ENCODE measurements at regions not wholly inside any gene's neighbourhood (a gene's known extent, or its start where the extent isn't known, plus 50 kb on each side); places are given as distances from the start of the nearest gene placed in this dataset.

- CTCF ChIA-PET, result no interaction called here
- no peak for TF ChIP-seq LEF1 (IDR thresholded peaks at IDR 0.05; ENCODE audit: borderline replicate concordance)
- TF ChIP-seq TARDBP (IDR thresholded peaks at IDR 0.05), result no peak
- TF ChIP-seq ARNT (IDR thresholded peaks at IDR 0.05), result no peak
- no peak for TF ChIP-seq ELF4 (IDR thresholded peaks at IDR 0.05)
- no peak for TF ChIP-seq CTBP1 (IDR thresholded peaks at IDR 0.05; ENCODE audit: borderline replicate concordance)
- TF ChIP-seq L3MBTL2 (conservative IDR thresholded peaks at IDR 0.05), result no peak
- TF ChIP-seq FOXM1 (IDR thresholded peaks at IDR 0.05; ENCODE audit: borderline replicate concordance), result no peak
- no peak for TF ChIP-seq SP1 (IDR thresholded peaks at IDR 0.05)
- no peak for TF ChIP-seq ZNF384 (IDR thresholded peaks at IDR 0.05)
- no peak for TF ChIP-seq NFRKB (IDR thresholded peaks at IDR 0.05)
- no peak for TF ChIP-seq PKNOX1 (IDR thresholded peaks at IDR 0.05)
- no peak for TF ChIP-seq FOXA1 (IDR thresholded peaks at IDR 0.05)
- TF ChIP-seq HDGF (IDR thresholded peaks at IDR 0.05; ENCODE audit: borderline replicate concordance), result no peak
- TF ChIP-seq SUZ12 (IDR thresholded peaks at IDR 0.05), result no peak
- DNase-seq (ENCODE audit: extremely low spot score), result no peak
- POLR2A ChIA-PET, result no interaction called here
Observed at GRCh38 chr1:5312293-5312674, 657.9 kb downstream of the AJAP1 start.

GRCh38 chr1:5311634-5312292 is 657.4 kb downstream of the AJAP1 start:
- no peak for DNase-seq (ENCODE audit: extremely low spot score)
- TF ChIP-seq ELF4 (IDR thresholded peaks at IDR 0.05) (no peak), TARDBP (IDR thresholded peaks at IDR 0.05) (no peak), ARNT (IDR thresholded peaks at IDR 0.05) (no peak)
- ChIA-PET CTCF (no interaction called here), POLR2A (no interaction called here)

- no peak for TF ChIP-seq CTBP1 (IDR thresholded peaks at IDR 0.05; ENCODE audit: borderline replicate concordance)
- no peak for TF ChIP-seq ARNT (IDR thresholded peaks at IDR 0.05)
- TF ChIP-seq SUZ12 (IDR thresholded peaks at IDR 0.05), result no peak
- no peak for TF ChIP-seq ELF4 (IDR thresholded peaks at IDR 0.05)
- TF ChIP-seq TARDBP (IDR thresholded peaks at IDR 0.05), result no peak
- no peak for TF ChIP-seq ZNF384 (IDR thresholded peaks at IDR 0.05)
- TF ChIP-seq FOXK2 (IDR thresholded peaks at IDR 0.05), result no peak
- no peak for TF ChIP-seq NFRKB (IDR thresholded peaks at IDR 0.05)
- ChIA-PET CTCF (no interaction called here), POLR2A (no interaction called here)
- no peak for DNase-seq (ENCODE audit: extremely low spot score)
Observed at GRCh38 chr1:5311147-5311546, 656.7 kb downstream of the AJAP1 start.

- no peak for DNase-seq (ENCODE audit: extremely low spot score)
- POLR2A ChIA-PET, result no interaction called here
- CTCF ChIA-PET, result no interaction called here
- TF ChIP-seq BHLHE40 (IDR thresholded peaks at IDR 0.05; ENCODE audit: borderline replicate concordance), result no peak
- TF ChIP-seq ZNF384 (IDR thresholded peaks at IDR 0.05), result no peak
- no peak for TF ChIP-seq FOXK2 (IDR thresholded peaks at IDR 0.05)
- TF ChIP-seq ELF4 (IDR thresholded peaks at IDR 0.05), result no peak
- TF ChIP-seq FOXM1 (IDR thresholded peaks at IDR 0.05; ENCODE audit: borderline replicate concordance), result no peak
- TF ChIP-seq PKNOX1 (IDR thresholded peaks at IDR 0.05), result no peak
- TF ChIP-seq NFRKB (IDR thresholded peaks at IDR 0.05), result no peak
- TF ChIP-seq TARDBP (IDR thresholded peaks at IDR 0.05), result no peak
- no peak for TF ChIP-seq LEF1 (IDR thresholded peaks at IDR 0.05; ENCODE audit: borderline replicate concordance)
Observed at GRCh38 chr1:5308249-5308648, 653.8 kb downstream of the AJAP1 start.

- DNase-seq (ENCODE audit: extremely low spot score), result no peak
- POLR2A ChIA-PET, result no interaction called here
- TF ChIP-seq PKNOX1 (IDR thresholded peaks at IDR 0.05) (no peak), FOXK2 (IDR thresholded peaks at IDR 0.05) (no peak), CTBP1 (IDR thresholded peaks at IDR 0.05; ENCODE audit: borderline replicate concordance) (no peak), L3MBTL2 (conservative IDR thresholded peaks at IDR 0.05) (no peak), FOXA1 (IDR thresholded peaks at IDR 0.05) (no peak), ZNF384 (IDR thresholded peaks at IDR 0.05) (no peak), FOXM1 (IDR thresholded peaks at IDR 0.05; ENCODE audit: borderline replicate concordance) (no peak), LEF1 (IDR thresholded peaks at IDR 0.05; ENCODE audit: borderline replicate concordance) (no peak), ARNT (IDR thresholded peaks at IDR 0.05) (no peak), ELF4 (IDR thresholded peaks at IDR 0.05) (no peak), TARDBP (IDR thresholded peaks at IDR 0.05) (no peak), NFRKB (IDR thresholded peaks at IDR 0.05) (no peak), HDGF (IDR thresholded peaks at IDR 0.05; ENCODE audit: borderline replicate concordance) (no peak), BHLHE40 (IDR thresholded peaks at IDR 0.05; ENCODE audit: borderline replicate concordance) (no peak)
- CTCF ChIA-PET, result no interaction called here
Observed at GRCh38 chr1:5304702-5305101, 650.3 kb downstream of the AJAP1 start.

GRCh38 chr1:5298376-5298775 is 644.0 kb downstream of the AJAP1 start:
- no peak for TF ChIP-seq LEF1 (IDR thresholded peaks at IDR 0.05; ENCODE audit: borderline replicate concordance)
- no peak for TF ChIP-seq PKNOX1 (IDR thresholded peaks at IDR 0.05)
- no peak for TF ChIP-seq L3MBTL2 (conservative IDR thresholded peaks at IDR 0.05)
- TF ChIP-seq BHLHE40 (IDR thresholded peaks at IDR 0.05; ENCODE audit: borderline replicate concordance), result no peak
- TF ChIP-seq ELF4 (IDR thresholded peaks at IDR 0.05), result no peak
- TF ChIP-seq FOXK2 (IDR thresholded peaks at IDR 0.05), result no peak
- TF ChIP-seq FOXM1 (IDR thresholded peaks at IDR 0.05; ENCODE audit: borderline replicate concordance), result no peak
- TF ChIP-seq FOXA1 (IDR thresholded peaks at IDR 0.05), result no peak
- TF ChIP-seq SP1 (IDR thresholded peaks at IDR 0.05), result no peak
- no peak for TF ChIP-seq TARDBP (IDR thresholded peaks at IDR 0.05)
- no peak for TF ChIP-seq ARNT (IDR thresholded peaks at IDR 0.05)
- TF ChIP-seq ZNF384 (IDR thresholded peaks at IDR 0.05), result no peak
- TF ChIP-seq SUZ12 (IDR thresholded peaks at IDR 0.05), result no peak
- TF ChIP-seq NFRKB (IDR thresholded peaks at IDR 0.05), result no peak
- no peak for TF ChIP-seq CTBP1 (IDR thresholded peaks at IDR 0.05; ENCODE audit: borderline replicate concordance)
- no peak for DNase-seq (ENCODE audit: extremely low spot score)
- CTCF ChIA-PET, result no interaction called here
- POLR2A ChIA-PET, result no interaction called here

Measured in HEK293T (cell line).